ENCODE measurements at regions not wholly inside any gene's neighbourhood (a gene's known extent, or its start where the extent isn't known, plus 50 kb on each side); places are given as distances from the start of the nearest gene placed in this dataset.

GRCh38 chr2:107001964-107002696, 116.2 kb upstream of the ST6GAL2 start:
- DNase-seq (ENCODE audit: extremely low read depth, low read depth): peak; percentile 62
- H3K4me3 ChIP-seq (replicated peaks; ENCODE audit: low read depth, low read length): no peak overlapping the region
- TF ChIP-seq, protein P1, sequence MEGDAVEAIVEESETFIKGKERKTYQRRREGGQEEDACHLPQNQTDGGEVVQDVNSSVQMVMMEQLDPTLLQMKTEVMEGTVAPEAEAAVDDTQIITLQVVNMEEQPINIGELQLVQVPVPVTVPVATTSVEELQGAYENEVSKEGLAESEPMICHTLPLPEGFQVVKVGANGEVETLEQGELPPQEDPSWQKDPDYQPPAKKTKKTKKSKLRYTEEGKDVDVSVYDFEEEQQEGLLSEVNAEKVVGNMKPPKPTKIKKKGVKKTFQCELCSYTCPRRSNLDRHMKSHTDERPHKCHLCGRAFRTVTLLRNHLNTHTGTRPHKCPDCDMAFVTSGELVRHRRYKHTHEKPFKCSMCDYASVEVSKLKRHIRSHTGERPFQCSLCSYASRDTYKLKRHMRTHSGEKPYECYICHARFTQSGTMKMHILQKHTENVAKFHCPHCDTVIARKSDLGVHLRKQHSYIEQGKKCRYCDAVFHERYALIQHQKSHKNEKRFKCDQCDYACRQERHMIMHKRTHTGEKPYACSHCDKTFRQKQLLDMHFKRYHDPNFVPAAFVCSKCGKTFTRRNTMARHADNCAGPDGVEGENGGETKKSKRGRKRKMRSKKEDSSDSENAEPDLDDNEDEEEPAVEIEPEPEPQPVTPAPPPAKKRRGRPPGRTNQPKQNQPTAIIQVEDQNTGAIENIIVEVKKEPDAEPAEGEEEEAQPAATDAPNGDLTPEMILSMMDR (IDR thresholded peaks at IDR 0.05; ENCODE audit: low read depth, low read length, missing control alignments): no peak

DNA sequence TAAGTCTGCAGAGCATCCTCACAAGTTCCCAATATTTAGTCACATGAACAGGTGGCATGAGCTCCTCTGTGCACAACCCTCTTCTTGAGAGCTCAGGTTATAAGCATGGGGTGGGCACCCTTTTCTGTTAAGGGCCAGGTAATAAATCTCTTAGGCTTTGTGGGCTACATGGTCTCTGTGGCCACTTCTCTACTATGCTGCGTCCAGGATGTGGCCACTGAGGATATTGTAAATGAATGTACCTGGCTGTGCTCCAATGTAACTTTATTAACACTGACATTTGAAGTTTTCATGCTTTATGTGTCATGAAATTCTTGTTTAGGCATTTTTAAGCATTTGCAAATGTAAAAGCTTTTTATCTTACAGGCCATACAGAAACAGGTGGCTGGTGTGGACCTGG, 116.8 kb upstream of the ST6GAL2 start:
- TF ChIP-seq, protein P1 (IDR thresholded peaks at IDR 0.05; ENCODE audit: low read depth, low read length, missing control alignments): no peak
- H3K4me3 ChIP-seq (replicated peaks; ENCODE audit: low read depth, low read length): no peak overlapping the region
- peak; percentile 42 for DNase-seq (ENCODE audit: extremely low read depth, low read depth)

DNA sequence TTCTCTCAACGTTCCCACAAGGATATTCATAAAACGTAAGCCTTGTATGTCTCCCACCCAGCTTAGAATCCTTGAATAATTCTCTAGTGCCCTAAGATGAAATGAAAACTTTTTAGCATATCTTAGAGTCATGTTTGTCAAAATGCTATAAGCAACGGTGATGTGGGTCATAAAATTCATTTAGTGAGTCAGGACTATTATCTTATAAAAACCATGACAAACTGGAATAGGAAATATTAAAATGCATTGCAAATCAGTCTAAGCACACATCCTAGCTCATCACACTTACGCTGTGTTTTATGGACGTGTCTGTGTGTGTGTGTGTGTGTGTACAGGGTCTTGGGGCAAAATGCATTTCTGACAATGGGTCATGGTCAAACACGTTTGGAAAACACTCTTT, 119.9 kb upstream of the ST6GAL2 start:
- TF ChIP-seq, protein P1 (IDR thresholded peaks at IDR 0.05; ENCODE audit: low read depth, low read length, missing control alignments): no peak
- DNase-seq (ENCODE audit: extremely low read depth, low read depth): no peak
- H3K4me3 ChIP-seq (replicated peaks; ENCODE audit: low read depth, low read length): no peak overlapping the region

DNA sequence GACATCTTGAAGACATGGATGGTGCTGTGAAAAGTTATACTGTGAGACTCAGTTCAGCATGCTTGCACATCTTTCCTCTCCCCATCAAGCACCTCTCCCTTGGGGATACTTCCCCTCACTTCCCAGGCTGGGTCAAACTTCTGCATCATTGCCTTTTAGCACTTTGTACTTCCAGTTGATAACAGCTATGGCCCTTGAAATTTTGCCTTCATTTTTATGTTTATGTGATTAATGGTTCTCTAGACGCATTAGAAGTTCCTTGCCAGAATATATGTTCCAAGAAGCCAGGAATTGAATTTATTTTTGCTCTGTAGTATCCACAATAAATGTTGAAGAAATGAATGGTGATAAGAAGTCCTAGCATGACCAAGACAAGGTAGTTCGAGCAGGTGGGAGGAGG, 120.9 kb upstream of the ST6GAL2 start:
- TF ChIP-seq, protein P1 (IDR thresholded peaks at IDR 0.05; ENCODE audit: low read depth, low read length, missing control alignments): no peak
- no peak overlapping the region for H3K4me3 ChIP-seq (replicated peaks; ENCODE audit: low read depth, low read length)
- DNase-seq (ENCODE audit: extremely low read depth, low read depth): no peak

GRCh38 chr2:107007927-107008326, 122.0 kb upstream of the ST6GAL2 start:
- TF ChIP-seq, protein P1 (IDR thresholded peaks at IDR 0.05; ENCODE audit: low read depth, low read length, missing control alignments): no peak
- no peak for DNase-seq (ENCODE audit: extremely low read depth, low read depth)

GRCh38 chr2:107008843-107009242, 122.9 kb upstream of the ST6GAL2 start:
- H3K4me3 ChIP-seq (replicated peaks; ENCODE audit: low read depth, low read length): no peak overlapping the region
- TF ChIP-seq, protein P1 (IDR thresholded peaks at IDR 0.05; ENCODE audit: low read depth, low read length, missing control alignments): no peak
- DNase-seq (ENCODE audit: extremely low read depth, low read depth): no peak

More at GRCh38 chr2:107007927-107008326, 122.0 kb upstream of the ST6GAL2 start:
- H3K4me3 ChIP-seq (replicated peaks; ENCODE audit: low read depth, low read length): no peak overlapping the region

- DNase-seq (ENCODE audit: extremely low read depth, low read depth): no peak
- H3K4me3 ChIP-seq (replicated peaks; ENCODE audit: low read depth, low read length): no peak overlapping the region
Measured at GRCh38 chr2:107009275-107009674, 123.3 kb upstream of the ST6GAL2 start.

More at GRCh38 chr2:107009275-107009674, 123.3 kb upstream of the ST6GAL2 start:
- TF ChIP-seq, protein P1 (IDR thresholded peaks at IDR 0.05; ENCODE audit: low read depth, low read length, missing control alignments): no peak
